ENCODE measurements at regions not wholly inside any gene's neighbourhood (a gene's known extent, or its start where the extent isn't known, plus 50 kb on each side); places are given as distances from the start of the nearest gene placed in this dataset.

- Histone ChIP-seq H3K4me3 (ENCODE audit: insufficient read depth, low read length) (no peak overlapping the region), H3K27ac (ENCODE audit: low read depth, low read length) (no peak overlapping the region), H3K9me3 (ENCODE audit: low read depth, low read length) (no peaks in the 10 kb centered on the region), H2AFZ (ENCODE audit: low read length) (no peak overlapping the region), H3K4me2 (ENCODE audit: insufficient read depth, low read length) (no peak overlapping the region), H3K36me3 (ENCODE audit: insufficient read depth, low read length) (no peaks in the 10 kb centered on the region), H3K79me2 (ENCODE audit: insufficient read depth, low read length) (no peaks in the 10 kb centered on the region), H3K27me3 (ENCODE audit: insufficient read depth, low read length) (no peaks in the 10 kb centered on the region), H4K20me1 (ENCODE audit: insufficient read depth, low read length) (no peaks in the 10 kb centered on the region), H3K4me1 (ENCODE audit: insufficient read depth, low read length) (peaks cover 17% of the 10 kb centered on the region)
- DNase-seq (ENCODE audit: insufficient read length, low spot score, missing footprints), result no peak
- TF ChIP-seq, protein P1, sequence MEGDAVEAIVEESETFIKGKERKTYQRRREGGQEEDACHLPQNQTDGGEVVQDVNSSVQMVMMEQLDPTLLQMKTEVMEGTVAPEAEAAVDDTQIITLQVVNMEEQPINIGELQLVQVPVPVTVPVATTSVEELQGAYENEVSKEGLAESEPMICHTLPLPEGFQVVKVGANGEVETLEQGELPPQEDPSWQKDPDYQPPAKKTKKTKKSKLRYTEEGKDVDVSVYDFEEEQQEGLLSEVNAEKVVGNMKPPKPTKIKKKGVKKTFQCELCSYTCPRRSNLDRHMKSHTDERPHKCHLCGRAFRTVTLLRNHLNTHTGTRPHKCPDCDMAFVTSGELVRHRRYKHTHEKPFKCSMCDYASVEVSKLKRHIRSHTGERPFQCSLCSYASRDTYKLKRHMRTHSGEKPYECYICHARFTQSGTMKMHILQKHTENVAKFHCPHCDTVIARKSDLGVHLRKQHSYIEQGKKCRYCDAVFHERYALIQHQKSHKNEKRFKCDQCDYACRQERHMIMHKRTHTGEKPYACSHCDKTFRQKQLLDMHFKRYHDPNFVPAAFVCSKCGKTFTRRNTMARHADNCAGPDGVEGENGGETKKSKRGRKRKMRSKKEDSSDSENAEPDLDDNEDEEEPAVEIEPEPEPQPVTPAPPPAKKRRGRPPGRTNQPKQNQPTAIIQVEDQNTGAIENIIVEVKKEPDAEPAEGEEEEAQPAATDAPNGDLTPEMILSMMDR (IDR thresholded peaks at IDR 0.05; ENCODE audit: extremely low read depth, low read depth, low read length), result no peak
Observed at GRCh38 chr2:149921911-149922616, 334.5 kb upstream of the MMADHC start.

- Histone ChIP-seq H3K27ac (ENCODE audit: low read depth, low read length) (no peak overlapping the region), H3K79me2 (ENCODE audit: insufficient read depth, low read length) (no peaks in the 10 kb centered on the region), H3K27me3 (ENCODE audit: insufficient read depth, low read length) (no peaks in the 10 kb centered on the region), H2AFZ (ENCODE audit: low read length) (no peak overlapping the region), H3K36me3 (ENCODE audit: insufficient read depth, low read length) (no peaks in the 10 kb centered on the region), H4K20me1 (ENCODE audit: insufficient read depth, low read length) (no peaks in the 10 kb centered on the region), H3K4me3 (ENCODE audit: insufficient read depth, low read length) (no peak overlapping the region), H3K9me3 (ENCODE audit: low read depth, low read length) (no peaks in the 10 kb centered on the region), H3K4me1 (ENCODE audit: insufficient read depth, low read length) (peaks cover 13% of the 10 kb centered on the region), H3K4me2 (ENCODE audit: insufficient read depth, low read length) (no peak overlapping the region)
- TF ChIP-seq, protein P1 (IDR thresholded peaks at IDR 0.05; ENCODE audit: extremely low read depth, low read depth, low read length), result no peak
- no peak for DNase-seq (ENCODE audit: insufficient read length, low spot score, missing footprints)
Observed at GRCh38 chr2:149920389-149920788, 332.8 kb upstream of the MMADHC start.

GRCh38 chr2:149915151-149915550, 327.6 kb upstream of the MMADHC start:
- peak overlapping the region; percentile 64 for H2AFZ ChIP-seq (ENCODE audit: low read length)

More at GRCh38 chr2:149915151-149915550, 327.6 kb upstream of the MMADHC start:
- no peaks in the 10 kb centered on the region for H3K79me2 ChIP-seq (ENCODE audit: insufficient read depth, low read length)
- no peak for DNase-seq (ENCODE audit: insufficient read length, low spot score, missing footprints)
- no peaks in the 10 kb centered on the region for H3K9me3 ChIP-seq (ENCODE audit: low read depth, low read length)
- no peak overlapping the region for H3K27ac ChIP-seq (ENCODE audit: low read depth, low read length)
- H3K4me3 ChIP-seq (ENCODE audit: insufficient read depth, low read length), result no peak overlapping the region
- H3K4me1 ChIP-seq (ENCODE audit: insufficient read depth, low read length), result no peaks in the 10 kb centered on the region
- H3K36me3 ChIP-seq (ENCODE audit: insufficient read depth, low read length), result no peaks in the 10 kb centered on the region
- no peak overlapping the region for H3K4me2 ChIP-seq (ENCODE audit: insufficient read depth, low read length)
- no peaks in the 10 kb centered on the region for H4K20me1 ChIP-seq (ENCODE audit: insufficient read depth, low read length)
- TF ChIP-seq, protein P1 (IDR thresholded peaks at IDR 0.05; ENCODE audit: extremely low read depth, low read depth, low read length), result no peak
- no peaks in the 10 kb centered on the region for H3K27me3 ChIP-seq (ENCODE audit: insufficient read depth, low read length)

All from osteoblast (primary cell).